ENCODE measurements at regions not wholly inside any gene's neighbourhood (a gene's known extent, or its start where the extent isn't known, plus 50 kb on each side); places are given as distances from the start of the nearest gene placed in this dataset.
A peak's percentile ranks its signal among the peaks of the same experiment; 100 is the strongest.

DNA sequence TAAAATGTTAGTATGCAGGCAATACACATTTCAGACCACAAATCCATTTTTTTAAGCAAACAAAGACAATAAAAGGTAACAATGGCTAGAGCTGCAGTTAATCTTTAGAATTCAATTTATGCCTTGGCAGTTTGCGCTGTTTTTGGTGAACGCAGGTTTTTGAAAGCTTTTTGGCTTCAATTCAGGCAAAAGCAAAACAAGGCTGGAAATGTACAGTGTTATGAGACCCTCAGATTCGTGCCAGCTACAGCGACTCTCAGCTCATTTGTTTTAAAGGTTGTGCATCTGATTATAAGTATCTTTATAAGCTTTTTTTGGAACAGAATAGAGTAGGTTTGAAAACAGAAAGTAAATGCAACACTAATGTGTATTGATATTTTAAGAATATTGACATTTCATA, 63.6 kb upstream of the SOX1 start:
- 80 to 81% methylated on average over 4 of the region's 4 CpGs for WGBS, 2 donors
- peak in 1 of 3 donors; percentile 16 for DNase-seq
- H3K9ac ChIP-seq (ENCODE audit: insufficient read depth in 1 of 2, low read length in 2 of 2), result no peak overlapping the region
- peaks cover 0 to 3% (median 0%) of the 10 kb centered on the region in 5 donors for H3K4me1 ChIP-seq (ENCODE audit: control insufficient read depth in 5 of 5, insufficient read depth in 5 of 5, low read length in 5 of 5)
- no peaks in the 10 kb centered on the region for H3K27me3 ChIP-seq (ENCODE audit: control insufficient read depth in 3 of 3, insufficient read depth in 3 of 3, low read length in 2 of 3)
- no peak overlapping the region for H3K27ac ChIP-seq (ENCODE audit: low read depth in 1 of 2, low read length in 1 of 2)
- TF ChIP-seq, protein P1, sequence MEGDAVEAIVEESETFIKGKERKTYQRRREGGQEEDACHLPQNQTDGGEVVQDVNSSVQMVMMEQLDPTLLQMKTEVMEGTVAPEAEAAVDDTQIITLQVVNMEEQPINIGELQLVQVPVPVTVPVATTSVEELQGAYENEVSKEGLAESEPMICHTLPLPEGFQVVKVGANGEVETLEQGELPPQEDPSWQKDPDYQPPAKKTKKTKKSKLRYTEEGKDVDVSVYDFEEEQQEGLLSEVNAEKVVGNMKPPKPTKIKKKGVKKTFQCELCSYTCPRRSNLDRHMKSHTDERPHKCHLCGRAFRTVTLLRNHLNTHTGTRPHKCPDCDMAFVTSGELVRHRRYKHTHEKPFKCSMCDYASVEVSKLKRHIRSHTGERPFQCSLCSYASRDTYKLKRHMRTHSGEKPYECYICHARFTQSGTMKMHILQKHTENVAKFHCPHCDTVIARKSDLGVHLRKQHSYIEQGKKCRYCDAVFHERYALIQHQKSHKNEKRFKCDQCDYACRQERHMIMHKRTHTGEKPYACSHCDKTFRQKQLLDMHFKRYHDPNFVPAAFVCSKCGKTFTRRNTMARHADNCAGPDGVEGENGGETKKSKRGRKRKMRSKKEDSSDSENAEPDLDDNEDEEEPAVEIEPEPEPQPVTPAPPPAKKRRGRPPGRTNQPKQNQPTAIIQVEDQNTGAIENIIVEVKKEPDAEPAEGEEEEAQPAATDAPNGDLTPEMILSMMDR (IDR thresholded peaks at IDR 0.05; ENCODE audit: control extremely low read depth, extremely low read depth), result no peak
- peaks cover 0 to 7% (median 0%) of the 10 kb centered on the region in 4 donors for H3K9me3 ChIP-seq (ENCODE audit: control insufficient read depth in 4 of 4, insufficient read depth in 3 of 4, low read length in 3 of 4)
- no peaks in the 10 kb centered on the region for H3K36me3 ChIP-seq (ENCODE audit: control insufficient read depth in 4 of 4, insufficient read depth in 4 of 4, low read length in 4 of 4)
- ATAC-seq (ENCODE audit: insufficient read depth, low FRiP score), result no peak
- no peak overlapping the region for H3K4me3 ChIP-seq

DNA sequence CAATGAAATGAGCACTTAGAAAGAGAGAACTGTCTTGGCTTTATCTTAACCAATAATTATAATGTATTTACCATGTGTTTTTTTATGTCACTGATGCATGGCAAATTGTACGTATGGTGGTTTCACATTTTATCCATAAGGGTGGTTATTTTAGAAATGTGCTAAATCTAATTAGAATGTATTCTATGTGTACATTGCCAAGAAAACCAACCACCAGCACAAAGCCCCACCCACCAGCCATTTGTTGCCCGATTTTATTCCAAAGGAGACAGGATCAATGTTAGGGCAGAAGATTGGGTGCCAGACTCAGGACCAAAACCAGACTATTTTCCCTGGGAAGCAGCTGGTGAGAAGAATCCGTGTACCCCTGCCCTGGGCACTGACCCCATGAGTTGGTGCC, 63.0 kb upstream of the SOX1 start:
- no peak for DNase-seq
- TF ChIP-seq, protein P1 (IDR thresholded peaks at IDR 0.05; ENCODE audit: control extremely low read depth, extremely low read depth), result no peak
- 77 to 88% methylated on average over 3 of the region's 3 CpGs for whole genome bisulfite sequencing, 2 donors

DNA sequence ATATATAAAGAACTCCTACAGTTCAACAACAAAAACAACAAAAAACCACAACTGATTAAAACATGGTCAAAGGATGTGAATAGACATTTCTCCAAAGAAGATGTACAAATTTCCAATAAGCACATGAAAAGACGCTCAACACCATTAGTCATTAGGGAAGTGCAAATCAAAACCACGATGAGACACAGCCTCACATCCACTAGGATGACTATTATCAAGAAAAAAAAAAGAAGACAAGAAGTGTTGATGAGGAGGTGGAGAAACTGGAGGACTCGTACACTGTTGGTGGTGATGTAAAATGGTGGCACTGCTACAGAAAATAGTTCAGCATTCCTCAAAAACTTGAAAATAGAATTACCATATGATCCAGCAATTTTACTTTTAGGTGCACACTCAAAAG, 61.0 kb upstream of the SOX1 start:
- H3K27me3 ChIP-seq (ENCODE audit: control insufficient read depth in 3 of 3, insufficient read depth in 3 of 3, low read length in 2 of 3), result no peaks in the 10 kb centered on the region
- no peak overlapping the region for H3K9ac ChIP-seq (ENCODE audit: insufficient read depth in 1 of 2, low read length in 2 of 2)
- peaks cover 0 to 3% (median 0%) of the 10 kb centered on the region in 5 donors for H3K4me1 ChIP-seq (ENCODE audit: control insufficient read depth in 5 of 5, insufficient read depth in 5 of 5, low read length in 5 of 5)
- H3K9me3 ChIP-seq (ENCODE audit: control insufficient read depth in 4 of 4, insufficient read depth in 3 of 4, low read length in 3 of 4), result peaks cover 0 to 18% (median 0%) of the 10 kb centered on the region in 4 donors
- no peak overlapping the region for H3K4me3 ChIP-seq
- no peaks in the 10 kb centered on the region for H3K36me3 ChIP-seq (ENCODE audit: control insufficient read depth in 4 of 4, insufficient read depth in 4 of 4, low read length in 4 of 4)
- ATAC-seq (ENCODE audit: insufficient read depth, low FRiP score) (no peak), DNase-seq (no peak)
- H3K27ac ChIP-seq (ENCODE audit: low read depth in 1 of 2, low read length in 1 of 2), result no peak overlapping the region
- TF ChIP-seq, protein P1 (IDR thresholded peaks at IDR 0.05; ENCODE audit: control extremely low read depth, extremely low read depth), result no peak
- 85 to 86% methylated on average over 3 of the region's 3 CpGs for WGBS, 2 donors

More for the DNA sequence above, 63.0 kb upstream of the SOX1 start:
- no peak overlapping the region for H3K27ac ChIP-seq (ENCODE audit: low read depth in 1 of 2, low read length in 1 of 2)
- H3K9ac ChIP-seq (ENCODE audit: insufficient read depth in 1 of 2, low read length in 2 of 2), result no peak overlapping the region
- ATAC-seq (ENCODE audit: insufficient read depth, low FRiP score), result no peak
- peaks cover 0 to 7% (median 0%) of the 10 kb centered on the region in 4 donors for H3K9me3 ChIP-seq (ENCODE audit: control insufficient read depth in 4 of 4, insufficient read depth in 3 of 4, low read length in 3 of 4)
- H3K4me3 ChIP-seq, result no peak overlapping the region
- H3K36me3 ChIP-seq (ENCODE audit: control insufficient read depth in 4 of 4, insufficient read depth in 4 of 4, low read length in 4 of 4), result no peaks in the 10 kb centered on the region
- peaks cover 0 to 3% (median 0%) of the 10 kb centered on the region in 5 donors for H3K4me1 ChIP-seq (ENCODE audit: control insufficient read depth in 5 of 5, insufficient read depth in 5 of 5, low read length in 5 of 5)
- H3K27me3 ChIP-seq (ENCODE audit: control insufficient read depth in 3 of 3, insufficient read depth in 3 of 3, low read length in 2 of 3), result no peaks in the 10 kb centered on the region

DNA sequence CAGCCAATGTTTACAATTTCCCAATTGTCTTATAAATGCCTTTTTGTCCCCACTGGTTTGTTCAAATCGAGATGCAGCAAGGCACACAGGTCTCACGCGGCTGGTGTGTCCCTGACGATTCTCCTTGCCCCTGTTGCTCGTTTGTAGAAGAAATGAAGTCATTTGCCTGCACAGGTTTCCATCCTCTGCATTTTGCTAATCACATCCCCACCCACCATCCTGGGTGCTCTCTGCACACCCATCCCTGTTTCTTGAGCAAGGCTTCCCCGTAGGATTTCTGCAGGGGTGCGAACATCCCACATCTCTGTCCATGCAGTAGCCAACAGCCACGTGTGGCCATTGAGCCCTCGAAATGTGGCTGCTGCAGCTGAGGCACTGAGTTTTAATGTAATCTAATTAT, 59.8 kb upstream of the SOX1 start:
- no peak for DNase-seq
- 89 to 92% methylated on average over 9 of the region's 9 CpGs for WGBS, 2 donors
- Histone ChIP-seq H3K9me3 (ENCODE audit: control insufficient read depth in 4 of 4, insufficient read depth in 3 of 4, low read length in 3 of 4) (peaks cover 0 to 21% (median 0%) of the 10 kb centered on the region in 4 donors), H3K4me3 (no peak overlapping the region), H3K4me1 (ENCODE audit: control insufficient read depth in 5 of 5, insufficient read depth in 5 of 5, low read length in 5 of 5) (peaks cover 0 to 4% (median 0%) of the 10 kb centered on the region in 5 donors), H3K27ac (ENCODE audit: low read depth in 1 of 2, low read length in 1 of 2) (no peak overlapping the region), H3K27me3 (ENCODE audit: control insufficient read depth in 3 of 3, insufficient read depth in 3 of 3, low read length in 2 of 3) (no peaks in the 10 kb centered on the region), H3K36me3 (ENCODE audit: control insufficient read depth in 4 of 4, insufficient read depth in 4 of 4, low read length in 4 of 4) (no peaks in the 10 kb centered on the region), H3K9ac (ENCODE audit: insufficient read depth in 1 of 2, low read length in 2 of 2) (no peak overlapping the region)
- no peak for ATAC-seq (ENCODE audit: insufficient read depth, low FRiP score)
- TF ChIP-seq, protein P1 (IDR thresholded peaks at IDR 0.05; ENCODE audit: control extremely low read depth, extremely low read depth), result no peak
